HepG2 (cell line): ENCODE measurements at regions not wholly inside any gene's neighbourhood (a gene's known extent, or its start where the extent isn't known, plus 50 kb on each side); places are given as distances from the start of the nearest gene placed in this dataset.

Experiments
- ATAC-seq: fragments of 200-7000 bp; cut with Tn5 transposase; 3 replicates; pipeline ENCODE4 v1.9.1; 2020; ENCODE audit warnings: mild to moderate bottlenecking, moderate library complexity
- BruUV-seq: library from RNA; stranded (reverse); fragments of 400-500 nt; replicated peaks from 2 replicates; lab custom pipeline; 2021; lab: Mats Ljungman, UMichigan
- CTCF ChIA-PET: fragments of 300-600 bp; formaldehyde crosslinking; extraction: SDS; loops from one replicate; lab custom pipeline; 2021; ENCODE audit warnings: low total read pairs, inconsistent platforms, low intra/inter-chr PET ratio; lab: Yijun Ruan, JAX
- POLR2A ChIA-PET: fragments of 350-600 bp; sonication (Branson Sonifier 250); formaldehyde crosslinking; loops from one replicate; lab custom pipeline; 2020; ENCODE audit warnings: antibody characterized with exemption, inconsistent platforms; lab: Yijun Ruan, JAX
- DNase-seq: peaks from one replicate; pipeline ENCODE4 v3.0.0-alpha.2; 2015; ENCODE audit warnings: low spot score
- FAIRE-seq: peaks from 3 replicates; lab custom pipeline; 2011; peaks lifted over from hg19 to GRCh38; lab: Jason Lieb, UNC
- H2AFZ ChIP-seq: one replicate; pipeline ENCODE4 v1.6.1; 2011; ENCODE audit warnings: low read length, inconsistent platforms
- H3K27ac ChIP-seq: fragments of 300-600 bp; 3 replicates; pipeline ENCODE4 v1.8.0; 2011; ENCODE audit warnings: mixed run types, mild to moderate bottlenecking, mixed read lengths, low read length, inconsistent platforms; ENCODE audit not compliant: insufficient read depth; ENCODE audit errors: extremely low read length
- H3K27me3 ChIP-seq, 2 experiments: fragments of 200-600 bp in 1 of 2; 2 replicates in 1 of 2; 3 replicates in 1 of 2; pipeline versions ENCODE4 v1.6.0 to v1.8.0; 2011; ENCODE audit warnings: low read length in 2 of 2, mild to moderate bottlenecking in 2 of 2, moderate library complexity in 2 of 2, inconsistent platforms in 1 of 2; ENCODE audit not compliant: insufficient read depth in 2 of 2, control insufficient read depth in 1 of 2
- H3K36me3 ChIP-seq, 2 experiments: fragments of 200-600 bp in 1 of 2; replicated peaks in 1 of 2; 2 replicates in 1 of 2; 3 replicates in 1 of 2; pipeline versions ENCODE4 v1.5.1 to v1.8.0; 2011; ENCODE audit warnings: low read length in 2 of 2, inconsistent platforms in 1 of 2; ENCODE audit not compliant: insufficient read depth in 2 of 2, control insufficient read depth in 1 of 2
- H3K4me1 ChIP-seq: 2 replicates; pipeline ENCODE4 v1.5.1; 2012; ENCODE audit warnings: low read length, inconsistent platforms; ENCODE audit not compliant: insufficient read depth
- H3K4me2 ChIP-seq: 2 replicates; pipeline ENCODE4 v1.6.0; 2011; ENCODE audit warnings: low read depth, low read length, inconsistent platforms
- H3K4me3 ChIP-seq, 3 experiments: fragments of 200-600 bp in 1 of 3; sonication (generic), shearing (Covaris generic) in 1 of 3; replicated peaks in 1 of 3; 2 replicates each; pipeline ENCODE4 v1.5.1; 2011 to 2016; ENCODE audit warnings: low read length in 3 of 3, inconsistent platforms in 2 of 3, low read depth in 2 of 3, mild to moderate bottlenecking in 2 of 3, control low read depth in 1 of 3, mixed read lengths in 1 of 3; ENCODE audit not compliant: insufficient read depth in 1 of 3
- H3K79me2 ChIP-seq: one replicate; pipeline ENCODE4 v1.6.1; 2011; ENCODE audit warnings: low read length, inconsistent platforms; ENCODE audit not compliant: insufficient read depth
- H3K9ac ChIP-seq: 2 replicates; pipeline ENCODE4 v1.6.0; 2011; ENCODE audit warnings: mild to moderate bottlenecking, low read depth, low read length, inconsistent platforms; ENCODE audit not compliant: insufficient read depth
- H3K9me3 ChIP-seq: 2 replicates; pipeline ENCODE4 v1.5.1; 2012; ENCODE audit warnings: mild to moderate bottlenecking, low read length
- H4K20me1 ChIP-seq: 2 replicates; pipeline ENCODE4 v1.6.0; 2011; ENCODE audit warnings: inconsistent platforms, mild to moderate bottlenecking, low read length, moderate library complexity; ENCODE audit not compliant: insufficient read depth
- ASH2L ChIP-seq: fragments of 300-600, 200-600 bp; sonication (generic); IDR thresholded peaks from 2 replicates; pipeline ENCODE4 v1.7.0; 2017; ENCODE audit warnings: low read depth, mild to moderate bottlenecking, moderate library complexity, mixed read lengths, low read length; ENCODE audit not compliant: insufficient read length
- IKZF1 ChIP-seq: fragments of 450-650 bp; IDR thresholded peaks from 2 replicates; pipeline ENCODE4 v1.7.1; 2016
- PBX2 ChIP-seq: IDR thresholded peaks from 2 replicates; pipeline ENCODE4 v1.6.1; 2016; ENCODE audit warnings: control low read depth
- REST ChIP-seq, 2 experiments: IDR thresholded peaks; 2 replicates each; pipeline ENCODE4 v1.6.1; 2011 to 2012; ENCODE audit warnings: low read length in 2 of 2, borderline replicate concordance in 1 of 2, low read depth in 1 of 2, mild to moderate bottlenecking in 1 of 2, moderate library complexity in 1 of 2
- YEATS2 ChIP-seq: sonication (generic); formaldehyde crosslinking; IDR thresholded peaks from 2 replicates; pipeline ENCODE4 v1.4.0; 2020; ENCODE audit warnings: missing genetic modification reagents, borderline replicate concordance
- ZNF317 ChIP-seq: sonication (generic); formaldehyde crosslinking; IDR thresholded peaks from 2 replicates; pipeline ENCODE4 v1.5.0; 2020; ENCODE audit warnings: mild to moderate bottlenecking, missing genetic modification reagents
- ZNF337 ChIP-seq: sonication (generic); formaldehyde crosslinking; IDR thresholded peaks from 2 replicates; pipeline ENCODE4 v1.5.1; 2020; ENCODE audit warnings: missing genetic modification reagents, low read depth, mild to moderate bottlenecking, borderline replicate concordance
- ZNF414 ChIP-seq: sonication (generic); formaldehyde crosslinking; IDR thresholded peaks from 2 replicates; pipeline ENCODE4 v1.5.0; 2020; ENCODE audit warnings: missing genetic modification reagents
- ZNF792 ChIP-seq: IDR thresholded peaks from 2 replicates; pipeline ENCODE4 v1.6.1; 2016
- ZXDC ChIP-seq: sonication (generic); formaldehyde crosslinking; IDR thresholded peaks from 2 replicates; pipeline ENCODE4 v1.5.0; 2020; ENCODE audit warnings: mild to moderate bottlenecking, missing genetic modification reagents
- WGBS: methylation state at CpG from one replicate; pipeline ENCODE4 v1.1.6; 2017; ENCODE audit warnings: low lambda C conversion rate; 5-methylcytosine and 5-hydroxymethylcytosine counted together
- in situ Hi-C: cut with HindIII; loops from 2 replicates; pipeline ENCODE4 v1.10.0; 2017; ENCODE audit warnings: low pct_unique_long_range_greater_than_20kb; ENCODE audit not compliant: extremely low pct_ligation_motif_present
- intact Hi-C: fragments of 100-400 bp; cut with micrococcal nuclease; formaldehyde crosslinking; loops from one replicate; pipeline ENCODE4 v1.10.0; 2022; ENCODE audit not compliant: unreplicated experiment

GRCh38 chr13:67932991-67933390, 702.9 kb upstream of the PCDH9 start:
- no peak overlapping the region for H3K4me2 ChIP-seq
- ChIA-PET CTCF (no interaction called here), POLR2A (no interaction called here)
- H4K20me1 ChIP-seq, result no peaks in the 10 kb centered on the region
- no peak for DNase-seq
- no peaks in the 10 kb centered on the region; a peak in 1 of 5 replicates for H3K27me3 ChIP-seq
- H3K9me3 ChIP-seq, result no peaks in the 10 kb centered on the region
- no peak overlapping the region for H3K4me3 ChIP-seq
- TF ChIP-seq ZNF792 (no peak), IKZF1 (no peak)
- TF ChIP-seq, all 625 proteins: peak for 0
- in situ Hi-C loops, result no loop called here
- no peak overlapping the region for H3K9ac ChIP-seq
- ATAC-seq, result no peak
- no peak overlapping the region for H3K27ac ChIP-seq
- no peaks in the 10 kb centered on the region for H3K36me3 ChIP-seq
- no TSS peak for BruUV-seq
- H3K79me2 ChIP-seq, result no peaks in the 10 kb centered on the region
- H2AFZ ChIP-seq, result no peak overlapping the region
- 0% methylated on average over 5 of the region's 5 CpGs for WGBS
- H3K4me1 ChIP-seq, result no peaks in the 10 kb centered on the region
- FAIRE-seq, result no peak
- intact Hi-C loops, result no loop called here

- Histone ChIP-seq H3K27me3 (no peaks in the 10 kb centered on the region), H3K36me3 (no peaks in the 10 kb centered on the region), H3K4me2 (no peak overlapping the region), H3K9ac (no peak overlapping the region), H2AFZ (no peak overlapping the region), H3K4me1 (no peaks in the 10 kb centered on the region), H3K9me3 (no peaks in the 10 kb centered on the region), H3K79me2 (no peaks in the 10 kb centered on the region), H3K27ac (no peak overlapping the region), H3K4me3 (no peak overlapping the region), H4K20me1 (no peaks in the 10 kb centered on the region)
- WGBS, result 8% methylated on average over 5 of the region's 5 CpGs
- intact Hi-C loops, result no loop called here
- in situ Hi-C loops, result no loop called here
- CTCF ChIA-PET, result no interaction called here
- FAIRE-seq, result no peak
- BruUV-seq, result no TSS peak
- ATAC-seq, result no peak
- no peak for DNase-seq
- POLR2A ChIA-PET, result no interaction called here
- TF ChIP-seq ZNF414, result no peak
- TF ChIP-seq ZNF337, result no peak
- TF ChIP-seq ASH2L, result no peak
- TF ChIP-seq ZXDC, result no peak
- TF ChIP-seq YEATS2 (CRISPR knock-in tag), result no peak
- TF ChIP-seq ZNF317 (CRISPR knock-in tag), result no peak
- no peak for TF ChIP-seq PBX2 (CRISPR knock-in tag)
- TF ChIP-seq REST (IDR thresholded peaks at IDR 0.05; ENCODE audit: borderline replicate concordance in 1 of 2, low read depth in 1 of 2, low read length in 2 of 2), result no peak
Measured at GRCh38 chr13:67917291-67917987, 687.3 kb upstream of the PCDH9 start.
